ENCODE measurements at regions not wholly inside any gene's neighbourhood (a gene's known extent, or its start where the extent isn't known, plus 50 kb on each side); places are given as distances from the start of the nearest gene placed in this dataset.
"Not testable (repeated sequence)": the region's sequence is repeated elsewhere in the genome, so short reads cannot be mapped to it uniquely, and the experiment has no call there.

GRCh38 chr5:92633875-92634487, 947.0 kb downstream of the NR2F1-AS1 start:
- DNase-seq (ENCODE audit: low read depth) = no peak

- DNase-seq (ENCODE audit: low read depth) = no peak
Measured at GRCh38 chr5:92633176-92633575, 947.8 kb downstream of the NR2F1-AS1 start.

GRCh38 chr5:92631237-92631701, 949.8 kb downstream of the NR2F1-AS1 start:
- not testable (repeated sequence) for DNase-seq (ENCODE audit: low read depth)

- no peak for DNase-seq (ENCODE audit: low read depth)
Measured at GRCh38 chr5:92629574-92629973, 951.4 kb downstream of the NR2F1-AS1 start.

GRCh38 chr5:92629000-92629399, 952.0 kb downstream of the NR2F1-AS1 start:
- no peak for DNase-seq (ENCODE audit: low read depth)

GRCh38 chr5:92627186-92627585, 953.8 kb downstream of the NR2F1-AS1 start:
- DNase-seq (ENCODE audit: low read depth) = no peak

- no peak for DNase-seq (ENCODE audit: low read depth)
Measured at GRCh38 chr5:92616085-92616484, 964.9 kb downstream of the NR2F1-AS1 start.

GRCh38 chr5:92613546-92613945, 967.5 kb downstream of the NR2F1-AS1 start:
- DNase-seq (ENCODE audit: low read depth) = no peak

GRCh38 chr5:92610435-92610834, 970.6 kb downstream of the NR2F1-AS1 start:
- DNase-seq (ENCODE audit: low read depth) = not testable (repeated sequence)

GRCh38 chr5:92605591-92605990, 975.4 kb downstream of the NR2F1-AS1 start:
- no peak for DNase-seq (ENCODE audit: low read depth)

- no peak for DNase-seq (ENCODE audit: low read depth)
Measured at GRCh38 chr5:92599217-92599810, 981.7 kb downstream of the NR2F1-AS1 start.

- DNase-seq (ENCODE audit: low read depth) = no peak
Measured at GRCh38 chr5:92594031-92594430, 987.0 kb downstream of the NR2F1-AS1 start.

- DNase-seq (ENCODE audit: low read depth) = no peak
Measured at GRCh38 chr5:92588876-92589275, 992.1 kb downstream of the NR2F1-AS1 start.

GRCh38 chr5:92581690-92582089, 999.3 kb downstream of the NR2F1-AS1 start:
- DNase-seq (ENCODE audit: low read depth) = no peak

GRCh38 chr5:92581249-92581648, 999.8 kb downstream of the NR2F1-AS1 start:
- DNase-seq (ENCODE audit: low read depth) = no peak

- peak; percentile 63 for DNase-seq (ENCODE audit: low read depth)
Measured at GRCh38 chr5:92580814-92581213, 1000.2 kb downstream of the NR2F1-AS1 start.

GRCh38 chr5:92574023-92574422, 1007.0 kb downstream of the NR2F1-AS1 start:
- DNase-seq (ENCODE audit: low read depth) = no peak

GRCh38 chr5:92568522-92568921, 1012.5 kb downstream of the NR2F1-AS1 start:
- no peak for DNase-seq (ENCODE audit: low read depth)

GRCh38 chr5:92567831-92568450, 1013.1 kb downstream of the NR2F1-AS1 start:
- no peak for DNase-seq (ENCODE audit: low read depth)

- DNase-seq (ENCODE audit: low read depth) = no peak
Measured at GRCh38 chr5:92566113-92566786, 1014.8 kb downstream of the NR2F1-AS1 start.

- no peak for DNase-seq (ENCODE audit: low read depth)
Measured at GRCh38 chr5:92565673-92566072, 1015.3 kb downstream of the NR2F1-AS1 start.

- no peak for DNase-seq (ENCODE audit: low read depth)
Measured at GRCh38 chr5:92562065-92562464, 1019.0 kb downstream of the NR2F1-AS1 start.

- DNase-seq (ENCODE audit: low read depth) = peak; percentile 34
Measured at GRCh38 chr5:92561411-92561959, 1019.5 kb downstream of the NR2F1-AS1 start.
